ENCODE measurements at regions not wholly inside any gene's neighbourhood (a gene's known extent, or its start where the extent isn't known, plus 50 kb on each side); places are given as distances from the start of the nearest gene placed in this dataset.

DNA sequence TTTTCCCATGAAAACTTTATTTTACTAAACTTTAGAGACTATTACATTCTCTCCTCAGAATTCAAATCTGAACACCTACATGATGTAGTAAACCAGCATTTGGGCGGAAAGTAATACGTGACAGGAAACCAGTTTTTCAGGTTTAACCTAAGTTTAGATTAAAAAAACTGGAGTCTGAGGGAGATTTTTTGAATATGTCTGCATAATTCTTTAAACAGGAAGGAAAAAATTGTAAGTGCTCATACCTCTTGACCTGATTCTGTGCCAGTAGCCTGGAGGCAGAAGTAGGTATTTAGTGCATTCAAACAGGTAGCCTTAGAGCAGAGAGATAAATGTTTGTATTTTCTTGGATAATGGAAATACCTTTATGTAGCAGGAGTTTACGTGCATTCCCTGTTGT is 224.3 kb downstream of the MDFIC start:
- BruUV-seq (replicated peaks), result no TSS peak
- Histone ChIP-seq H3K27ac (ENCODE audit: control insufficient read depth, insufficient read depth) (no peak overlapping the region), H3K4me2 (ENCODE audit: control insufficient read depth, insufficient read depth) (no peak overlapping the region), H3K27me3 (replicated peaks in 1 of 2; ENCODE audit: control insufficient read depth in 2 of 2, insufficient read depth in 2 of 2, low read length in 1 of 2) (no peaks in the 10 kb centered on the region), H3K9me3 (replicated peaks; ENCODE audit: control insufficient read depth, insufficient read depth, low read length) (no peaks in the 10 kb centered on the region), H3K9ac (ENCODE audit: control insufficient read depth, insufficient read depth, low read length) (no peak overlapping the region), H2AFZ (ENCODE audit: control insufficient read depth, low read depth, low read length) (no peak overlapping the region), H4K20me1 (ENCODE audit: control insufficient read depth, insufficient read depth) (no peaks in the 10 kb centered on the region), H3K36me3 (ENCODE audit: control insufficient read depth in 2 of 2, insufficient read depth in 2 of 2, low read length in 1 of 2) (no peaks in the 10 kb centered on the region), H3K4me3 (no peak overlapping the region), H3K79me2 (ENCODE audit: control insufficient read depth, insufficient read depth, low read length) (no peaks in the 10 kb centered on the region), H3K4me1 (ENCODE audit: control insufficient read depth, insufficient read depth, low read length) (no peaks in the 10 kb centered on the region)
- POLR2A ChIA-PET, result no interaction called here
- CTCF ChIA-PET, result interaction anchor here (0.7 kb wide), 1 partner anchor 279 kb away, joined by 3 read pairs; no protein-coding TSS in a partner anchor
- ATAC-seq, result no peak
- no peak for TF ChIP-seq NR2F1 (conservative IDR thresholded peaks at IDR 0.05)
- TF ChIP-seq ZZZ3 (IDR thresholded peaks at IDR 0.05; ENCODE audit: control insufficient read depth, insufficient read length, low read depth), result no peak
- TF ChIP-seq MEF2A (IDR thresholded peaks at IDR 0.05; ENCODE audit: insufficient read depth, low read depth, low read length), result no peak
- SMC1A ChIA-PET (ENCODE audit: uncharacterized antibody, unreplicated experiment), result no interaction called here
- FAIRE-seq, result no peak
- in situ Hi-C loops (cut with MboI) (no loop called here), intact Hi-C loops (cut with micrococcal nuclease; ENCODE audit: unreplicated experiment) (no loop called here)
- DNase-seq (ENCODE audit: low read depth, low spot score), result no peak
- 61% methylated on average over 3 of the region's 3 CpGs for WGBS (ENCODE audit: insufficient coverage, insufficient replicate concordance, low lambda C conversion rate, missing lambda C conversion rate)
- RAD21 ChIA-PET (ENCODE audit: unreplicated experiment), result no interaction called here

DNA sequence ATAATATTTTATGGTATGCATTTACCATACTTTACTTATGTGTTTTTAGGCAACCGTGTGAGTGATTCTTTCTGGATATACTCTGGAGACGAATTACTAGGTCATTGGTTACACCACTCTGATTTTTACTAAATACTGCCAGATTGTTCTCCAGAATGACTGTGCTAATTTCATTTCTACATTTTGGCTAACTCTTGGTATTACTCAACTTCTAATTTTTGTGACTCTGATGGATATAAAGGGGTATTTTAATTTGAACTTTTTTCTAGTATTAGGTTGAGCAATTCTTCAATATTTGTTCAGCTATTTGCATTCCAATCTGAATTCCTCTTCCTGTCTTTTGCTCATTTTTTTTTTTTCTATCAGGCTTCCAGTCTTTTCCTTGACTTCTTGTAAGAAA is 223.6 kb downstream of the MDFIC start:
- Histone ChIP-seq H3K9me3 (replicated peaks; ENCODE audit: control insufficient read depth, insufficient read depth, low read length) (no peaks in the 10 kb centered on the region), H3K27me3 (replicated peaks in 1 of 2; ENCODE audit: control insufficient read depth in 2 of 2, insufficient read depth in 2 of 2, low read length in 1 of 2) (no peaks in the 10 kb centered on the region), H2AFZ (ENCODE audit: control insufficient read depth, low read depth, low read length) (no peak overlapping the region), H3K9ac (ENCODE audit: control insufficient read depth, insufficient read depth, low read length) (no peak overlapping the region), H3K36me3 (ENCODE audit: control insufficient read depth in 2 of 2, insufficient read depth in 2 of 2, low read length in 1 of 2) (no peaks in the 10 kb centered on the region), H3K79me2 (ENCODE audit: control insufficient read depth, insufficient read depth, low read length) (no peaks in the 10 kb centered on the region), H3K4me3 (no peak overlapping the region), H3K27ac (ENCODE audit: control insufficient read depth, insufficient read depth) (no peak overlapping the region), H3K4me1 (ENCODE audit: control insufficient read depth, insufficient read depth, low read length) (no peaks in the 10 kb centered on the region), H4K20me1 (ENCODE audit: control insufficient read depth, insufficient read depth) (no peaks in the 10 kb centered on the region), H3K4me2 (ENCODE audit: control insufficient read depth, insufficient read depth) (no peak overlapping the region)
- FAIRE-seq (no peak), DNase-seq (ENCODE audit: low read depth, low spot score) (peak; percentile 15), ATAC-seq (peak; percentile 73)
- in situ Hi-C loops (cut with MboI) (no loop called here), intact Hi-C loops (cut with micrococcal nuclease; ENCODE audit: unreplicated experiment) (no loop called here)
- ChIA-PET CTCF (interaction anchor here (1.5 kb wide), 1 partner anchor 9 kb away, joined by 4 read pairs; no protein-coding TSS in a partner anchor), RAD21 (ENCODE audit: unreplicated experiment) (no interaction called here), POLR2A (no interaction called here), SMC1A (ENCODE audit: uncharacterized antibody, unreplicated experiment) (interaction anchor here (2.0 kb wide), 1 partner anchor 280 kb away, joined by 6 read pairs; no protein-coding TSS in a partner anchor)
- WGBS (ENCODE audit: insufficient coverage, insufficient replicate concordance, low lambda C conversion rate, missing lambda C conversion rate), result 0% methylated on average over 2 of the region's 2 CpGs
- no TSS peak for BruUV-seq (replicated peaks)
- peak; percentile 74 for TF ChIP-seq MEF2A (IDR thresholded peaks at IDR 0.05; ENCODE audit: insufficient read depth, low read depth, low read length)
- peak; percentile 88; the same call in 1 of the 2 replicates for TF ChIP-seq FOXM1 (IDR thresholded peaks at IDR 0.05; ENCODE audit: low read depth, low read length)
- TF ChIP-seq, protein P1, sequence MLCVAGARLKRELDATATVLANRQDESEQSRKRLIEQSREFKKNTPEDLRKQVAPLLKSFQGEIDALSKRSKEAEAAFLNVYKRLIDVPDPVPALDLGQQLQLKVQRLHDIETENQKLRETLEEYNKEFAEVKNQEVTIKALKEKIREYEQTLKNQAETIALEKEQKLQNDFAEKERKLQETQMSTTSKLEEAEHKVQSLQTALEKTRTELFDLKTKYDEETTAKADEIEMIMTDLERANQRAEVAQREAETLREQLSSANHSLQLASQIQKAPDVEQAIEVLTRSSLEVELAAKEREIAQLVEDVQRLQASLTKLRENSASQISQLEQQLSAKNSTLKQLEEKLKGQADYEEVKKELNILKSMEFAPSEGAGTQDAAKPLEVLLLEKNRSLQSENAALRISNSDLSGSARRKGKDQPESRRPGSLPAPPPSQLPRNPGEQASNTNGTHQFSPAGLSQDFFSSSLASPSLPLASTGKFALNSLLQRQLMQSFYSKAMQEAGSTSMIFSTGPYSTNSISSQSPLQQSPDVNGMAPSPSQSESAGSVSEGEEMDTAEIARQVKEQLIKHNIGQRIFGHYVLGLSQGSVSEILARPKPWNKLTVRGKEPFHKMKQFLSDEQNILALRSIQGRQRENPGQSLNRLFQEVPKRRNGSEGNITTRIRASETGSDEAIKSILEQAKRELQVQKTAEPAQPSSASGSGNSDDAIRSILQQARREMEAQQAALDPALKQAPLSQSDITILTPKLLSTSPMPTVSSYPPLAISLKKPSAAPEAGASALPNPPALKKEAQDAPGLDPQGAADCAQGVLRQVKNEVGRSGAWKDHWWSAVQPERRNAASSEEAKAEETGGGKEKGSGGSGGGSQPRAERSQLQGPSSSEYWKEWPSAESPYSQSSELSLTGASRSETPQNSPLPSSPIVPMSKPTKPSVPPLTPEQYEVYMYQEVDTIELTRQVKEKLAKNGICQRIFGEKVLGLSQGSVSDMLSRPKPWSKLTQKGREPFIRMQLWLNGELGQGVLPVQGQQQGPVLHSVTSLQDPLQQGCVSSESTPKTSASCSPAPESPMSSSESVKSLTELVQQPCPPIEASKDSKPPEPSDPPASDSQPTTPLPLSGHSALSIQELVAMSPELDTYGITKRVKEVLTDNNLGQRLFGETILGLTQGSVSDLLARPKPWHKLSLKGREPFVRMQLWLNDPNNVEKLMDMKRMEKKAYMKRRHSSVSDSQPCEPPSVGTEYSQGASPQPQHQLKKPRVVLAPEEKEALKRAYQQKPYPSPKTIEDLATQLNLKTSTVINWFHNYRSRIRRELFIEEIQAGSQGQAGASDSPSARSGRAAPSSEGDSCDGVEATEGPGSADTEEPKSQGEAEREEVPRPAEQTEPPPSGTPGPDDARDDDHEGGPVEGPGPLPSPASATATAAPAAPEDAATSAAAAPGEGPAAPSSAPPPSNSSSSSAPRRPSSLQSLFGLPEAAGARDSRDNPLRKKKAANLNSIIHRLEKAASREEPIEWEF (IDR thresholded peaks at IDR 0.05; ENCODE audit: insufficient replicate concordance, low read depth, low read length), result no peak
- TF ChIP-seq CREM (IDR thresholded peaks at IDR 0.05; ENCODE audit: low read depth), result peak; percentile 78
- peak; percentile 32; the same call in 1 of the 2 replicates for TF ChIP-seq ZNF217 (IDR thresholded peaks at IDR 0.05)
- no peak for TF ChIP-seq PML (IDR thresholded peaks at IDR 0.05; ENCODE audit: low read length)
- TF ChIP-seq EP300 (IDR thresholded peaks at IDR 0.05; ENCODE audit: borderline replicate concordance in 1 of 2, control insufficient read depth in 1 of 2, low read depth in 2 of 2, low read length in 2 of 2), result peak in 1 of 2 experiments; percentile 42; a peak in 2 of 4 replicates
- TF ChIP-seq GABPA (IDR thresholded peaks at IDR 0.05; ENCODE audit: low read depth), result peak; percentile 61; the same call in 1 of the 2 replicates
- TF ChIP-seq CEBPB (IDR thresholded peaks at IDR 0.05; ENCODE audit: borderline replicate concordance in 1 of 2, low read depth in 2 of 2, low read length in 2 of 2), result peak in 1 of 2 experiments; percentile 48; a peak in 1 of 4 replicates
- TF ChIP-seq RUNX3 (IDR thresholded peaks at IDR 0.05; ENCODE audit: low read length), result peak; percentile 88
- TF ChIP-seq SPI1 (IDR thresholded peaks at IDR 0.05; ENCODE audit: borderline replicate concordance, insufficient read depth, low read depth, low read length), result peak; percentile 33; the same call in 1 of the 2 replicates
- no peak for TF ChIP-seq EED (IDR thresholded peaks at IDR 0.05; ENCODE audit: low read depth)
